ENCODE measurements at regions not wholly inside any gene's neighbourhood (a gene's known extent, or its start where the extent isn't known, plus 50 kb on each side); places are given as distances from the start of the nearest gene placed in this dataset.

- H2AFZ ChIP-seq (ENCODE audit: low read length), result peak overlapping the region; percentile 49; the same call in 1 of the 2 replicates
- no peak overlapping the region for H3K4me3 ChIP-seq (ENCODE audit: extremely low read depth in 1 of 4, insufficient read depth in 2 of 4, low read depth in 3 of 4, low read length in 4 of 4)
- FAIRE-seq, result no peak
- H3K79me1 ChIP-seq (ENCODE audit: low read depth, low read length), result no peaks in the 10 kb centered on the region
- H3K27me3 ChIP-seq (replicated peaks in 1 of 4; ENCODE audit: control insufficient read depth in 3 of 4, extremely low read depth in 1 of 4, insufficient read depth in 3 of 4, low read length in 3 of 4), result no peaks in the 10 kb centered on the region; a peak in 1 of 7 replicates
- H4K8ac ChIP-seq (ENCODE audit: extremely low read depth, insufficient read depth, low read length), result no peak overlapping the region
- WGBS, 2 experiments (ENCODE audit: extremely low coverage in 1 of 2, insufficient coverage in 1 of 2, insufficient read length in 1 of 2, insufficient replicate concordance in 2 of 2, low coverage in 1 of 2, low lambda C conversion rate in 2 of 2, missing lambda C conversion rate in 1 of 2), result 86% methylated on average over 7 of the region's 7 CpGs; no CpG with 5 or more reads in 1 of the 2 experiments
- no peak overlapping the region for H3K27ac ChIP-seq (ENCODE audit: low read depth, low read length)
- no peak overlapping the region for H2BK15ac ChIP-seq (ENCODE audit: low read length)
- no peak overlapping the region for H3K56ac ChIP-seq (replicated peaks; ENCODE audit: insufficient read length, low read depth, low read length)
- H3K4me2 ChIP-seq (ENCODE audit: insufficient read depth in 1 of 2, low read depth in 2 of 2, low read length in 2 of 2), result no peak overlapping the region
- H2BK20ac ChIP-seq (ENCODE audit: low read length), result no peak overlapping the region
- no peak overlapping the region for H3K23ac ChIP-seq (ENCODE audit: insufficient read length)
- H3K9me3 ChIP-seq (ENCODE audit: insufficient read depth in 2 of 2, low read depth in 1 of 2, low read length in 1 of 2), result no peaks in the 10 kb centered on the region
- H3K36me3 ChIP-seq (ENCODE audit: control insufficient read depth in 2 of 4, insufficient read depth in 4 of 4, low read length in 3 of 4), result no peaks in the 10 kb centered on the region
- H3K4ac ChIP-seq (replicated peaks; ENCODE audit: insufficient read length, low read depth, low read length), result no peak overlapping the region
- ChIA-PET POLR2A (ENCODE audit: partially characterized antibody) (no interaction called here), CTCF (ENCODE audit: partially characterized antibody) (interaction anchor here (0.6 to 1.9 kb wide), 8 partner anchors 9 to 81 kb away, joined by 3 to 10 read pairs (median 4); no protein-coding TSS in a partner anchor)
- no peak overlapping the region for H3K18ac ChIP-seq (ENCODE audit: extremely low read depth, low read length)
- H3K4me1 ChIP-seq (replicated peaks in 1 of 4; ENCODE audit: control insufficient read depth in 3 of 4, insufficient read depth in 4 of 4, low read length in 3 of 4), result peaks cover 0 to 7% (median 2%) of the 10 kb centered on the region in 4 experiments; a peak in 3 of 7 replicates
- no peak overlapping the region for H4K91ac ChIP-seq (replicated peaks; ENCODE audit: insufficient read length, low read length)
- no peak overlapping the region for H3K14ac ChIP-seq (ENCODE audit: insufficient read length)
- DNase-seq (ENCODE audit: low read depth in 1 of 2, low spot score in 2 of 2), result no peak
- no peaks in the 10 kb centered on the region for H3K79me2 ChIP-seq (ENCODE audit: control insufficient read depth in 1 of 2, insufficient read depth in 2 of 2, low read length in 2 of 2)
- no peak overlapping the region for H2AK5ac ChIP-seq (ENCODE audit: low read depth, low read length)
- no peak overlapping the region; a peak in 1 of 7 replicates for H3K9ac ChIP-seq (replicated peaks in 1 of 4; ENCODE audit: extremely low read depth in 1 of 4, low read depth in 3 of 4, low read length in 3 of 4)
- no peak overlapping the region for H2BK12ac ChIP-seq (ENCODE audit: low read depth, low read length)
- H4K5ac ChIP-seq (ENCODE audit: insufficient read length, low read depth, low read length), result no peak overlapping the region
- no peaks in the 10 kb centered on the region for H4K20me1 ChIP-seq (replicated peaks in 1 of 2; ENCODE audit: control insufficient read depth in 1 of 2, insufficient read depth in 2 of 2, low read length in 2 of 2)
- H3K23me2 ChIP-seq (ENCODE audit: low read depth, low read length), result no peaks in the 10 kb centered on the region
- H2BK5ac ChIP-seq (ENCODE audit: low read depth, low read length), result no peak overlapping the region
- no peak overlapping the region for H2BK120ac ChIP-seq (replicated peaks; ENCODE audit: low read depth, low read length)
- no peak for TF ChIP-seq SP2 (IDR thresholded peaks at IDR 0.05; ENCODE audit: low read length)
- no peak for TF ChIP-seq EGR1 (IDR thresholded peaks at IDR 0.05; ENCODE audit: borderline replicate concordance, low read depth, low read length)
- no peak for TF ChIP-seq EP300 (IDR thresholded peaks at IDR 0.05; ENCODE audit: borderline replicate concordance in 1 of 2, low read depth in 2 of 2, low read length in 2 of 2)
- no peak for TF ChIP-seq JUN (IDR thresholded peaks at IDR 0.05; ENCODE audit: low read depth, low read length)
- no peak for TF ChIP-seq KDM5A (IDR thresholded peaks at IDR 0.05; ENCODE audit: low read length)
- no peak for TF ChIP-seq TAF7 (optimal IDR thresholded peaks at IDR 0.05; ENCODE audit: borderline replicate concordance, low read depth, low read length)
- TF ChIP-seq PHF8 (conservative IDR thresholded peaks at IDR 0.05; ENCODE audit: low read depth, low read length), result no peak
- TF ChIP-seq RFX5 (IDR thresholded peaks at IDR 0.05; ENCODE audit: borderline replicate concordance, low read depth, low read length), result no peak
- TF ChIP-seq BRCA1 (IDR thresholded peaks at IDR 0.05; ENCODE audit: low read depth, low read length), result no peak
- TF ChIP-seq GTF2F1 (IDR thresholded peaks at IDR 0.05; ENCODE audit: borderline replicate concordance, low read depth, low read length), result no peak
- no peak for TF ChIP-seq USF2 (IDR thresholded peaks at IDR 0.05; ENCODE audit: low read length)
- no peak for TF ChIP-seq SP4 (IDR thresholded peaks at IDR 0.05; ENCODE audit: low read length)
- no peak for TF ChIP-seq RNF2 (IDR thresholded peaks at IDR 0.05; ENCODE audit: borderline replicate concordance, low read depth, low read length, missing control alignments, poor library complexity, severe bottlenecking)
Measured at GRCh38 chr6:149231778-149232177, 85.7 kb upstream of the TAB2 start.

Measured in H1 (cell line).